Muscle of leg (tissue), 3 donors: ENCODE measurements at regions not wholly inside any gene's neighbourhood (a gene's known extent, or its start where the extent isn't known, plus 50 kb on each side); places are given as distances from the start of the nearest gene placed in this dataset.

Experiments
- DNase-seq: peaks from one replicate; pipeline ENCODE4 v3.0.0; 2013
- H3K27ac ChIP-seq: one replicate; pipeline ENCODE4 v1.5.1; 2013; ENCODE audit warnings: mild to moderate bottlenecking, low read length, control low read depth
- H3K27me3 ChIP-seq: one replicate; pipeline ENCODE4 v1.6.1; 2013; ENCODE audit warnings: low read length; ENCODE audit not compliant: control insufficient read depth, insufficient read depth
- H3K36me3 ChIP-seq: one replicate; pipeline ENCODE4 v1.6.1; 2013; ENCODE audit warnings: low read length; ENCODE audit not compliant: control insufficient read depth, insufficient read depth
- H3K4me1 ChIP-seq: one replicate; pipeline ENCODE4 v1.6.1; 2013; ENCODE audit warnings: low read length; ENCODE audit not compliant: control insufficient read depth, insufficient read depth
- H3K4me3 ChIP-seq: one replicate; pipeline ENCODE4 v1.5.1; 2013; ENCODE audit warnings: low read length, control low read depth
- H3K9me3 ChIP-seq: replicated peaks from 2 replicates; pipeline ENCODE4 v1.6.1; 2013; ENCODE audit warnings: low read depth, low read length; ENCODE audit not compliant: control insufficient read depth
- WGBS: methylation state at CpG from one replicate; pipeline ENCODE4 v1.1.5; 2013; ENCODE audit warnings: missing lambda C conversion rate; ENCODE audit not compliant: insufficient coverage; 5-methylcytosine and 5-hydroxymethylcytosine counted together

GRCh38 chr13:111555268-111555808 is 234.9 kb downstream of the TEX29 start:
- WGBS, result 68% methylated on average over 10 of the region's 10 CpGs
- Histone ChIP-seq H3K36me3 (no peaks in the 10 kb centered on the region), H3K27me3 (peaks cover 4% of the 10 kb centered on the region), H3K4me1 (peaks cover 4% of the 10 kb centered on the region), H3K27ac (no peak overlapping the region), H3K4me3 (no peak overlapping the region), H3K9me3 (no peaks in the 10 kb centered on the region)
- no peak for DNase-seq

- DNase-seq, result no peak
- Histone ChIP-seq H3K4me3 (no peak overlapping the region), H3K27me3 (peaks cover 5% of the 10 kb centered on the region), H3K4me1 (peaks cover 4% of the 10 kb centered on the region), H3K36me3 (no peaks in the 10 kb centered on the region), H3K27ac (no peak overlapping the region), H3K9me3 (no peaks in the 10 kb centered on the region)
- WGBS, result 93% methylated on average over 9 of the region's 9 CpGs
Measured at GRCh38 chr13:111555903-111556302, 235.5 kb downstream of the TEX29 start.

GRCh38 chr13:111556496-111556895 is 236.1 kb downstream of the TEX29 start:
- H3K4me3 ChIP-seq, result no peak overlapping the region
- peaks cover 3% of the 10 kb centered on the region for H3K27me3 ChIP-seq
- 93% methylated on average over 11 of the region's 13 CpGs for WGBS
- no peak overlapping the region for H3K27ac ChIP-seq
- H3K36me3 ChIP-seq, result no peaks in the 10 kb centered on the region
- H3K4me1 ChIP-seq, result peaks cover 6% of the 10 kb centered on the region
- DNase-seq, result no peak
- H3K9me3 ChIP-seq, result no peaks in the 10 kb centered on the region

GRCh38 chr13:111557921-111558699 is 237.7 kb downstream of the TEX29 start:
- Histone ChIP-seq H3K9me3 (no peaks in the 10 kb centered on the region), H3K27ac (no peak overlapping the region), H3K4me1 (peaks cover 14% of the 10 kb centered on the region), H3K36me3 (no peaks in the 10 kb centered on the region), H3K27me3 (peaks cover 2% of the 10 kb centered on the region), H3K4me3 (no peak overlapping the region)
- no peak for DNase-seq
- WGBS, result 79% methylated on average over 18 of the region's 19 CpGs

- H3K36me3 ChIP-seq, result no peaks in the 10 kb centered on the region
- no peak overlapping the region for H3K27ac ChIP-seq
- H3K27me3 ChIP-seq, result peaks cover 2% of the 10 kb centered on the region
- H3K4me1 ChIP-seq, result peaks cover 14% of the 10 kb centered on the region
- no peaks in the 10 kb centered on the region for H3K9me3 ChIP-seq
- DNase-seq, result no peak
- no peak overlapping the region for H3K4me3 ChIP-seq
- 81% methylated on average over 11 of the region's 16 CpGs for WGBS
Measured at GRCh38 chr13:111558700-111559088, 238.3 kb downstream of the TEX29 start.

- H3K4me3 ChIP-seq, result no peak overlapping the region
- H3K36me3 ChIP-seq, result no peaks in the 10 kb centered on the region
- peaks cover 2% of the 10 kb centered on the region for H3K27me3 ChIP-seq
- H3K4me1 ChIP-seq, result peaks cover 14% of the 10 kb centered on the region
- peak; percentile 39 for DNase-seq
- WGBS, result 48% methylated on average over 16 of the region's 26 CpGs
- no peaks in the 10 kb centered on the region for H3K9me3 ChIP-seq
- no peak overlapping the region for H3K27ac ChIP-seq
Measured at GRCh38 chr13:111559612-111560403, 239.4 kb downstream of the TEX29 start.

GRCh38 chr13:111561091-111561781 is 240.8 kb downstream of the TEX29 start:
- Histone ChIP-seq H3K4me3 (no peak overlapping the region), H3K27ac (no peak overlapping the region), H3K9me3 (no peaks in the 10 kb centered on the region), H3K4me1 (peaks cover 14% of the 10 kb centered on the region), H3K27me3 (peaks cover 2% of the 10 kb centered on the region), H3K36me3 (no peaks in the 10 kb centered on the region)
- DNase-seq, result no peak
- 76% methylated on average over 13 of the region's 16 CpGs for WGBS

GRCh38 chr13:111562716-111563115 is 242.3 kb downstream of the TEX29 start:
- Histone ChIP-seq H3K4me3 (no peak overlapping the region), H3K36me3 (no peaks in the 10 kb centered on the region), H3K4me1 (peaks cover 14% of the 10 kb centered on the region), H3K27ac (no peak overlapping the region), H3K9me3 (no peaks in the 10 kb centered on the region), H3K27me3 (peaks cover 2% of the 10 kb centered on the region)
- WGBS, result 31% methylated on average over 3 of the region's 4 CpGs
- peak; percentile 72 for DNase-seq

GRCh38 chr13:111564606-111565005 is 244.2 kb downstream of the TEX29 start:
- Histone ChIP-seq H3K4me3 (no peak overlapping the region), H3K27ac (no peak overlapping the region), H3K4me1 (peaks cover 14% of the 10 kb centered on the region), H3K27me3 (peaks cover 7% of the 10 kb centered on the region), H3K9me3 (peaks cover 6% of the 10 kb centered on the region), H3K36me3 (no peaks in the 10 kb centered on the region)
- no peak for DNase-seq
- 48% methylated on average over 7 of the region's 8 CpGs for WGBS

- no peak for DNase-seq
- no peak overlapping the region for H3K27ac ChIP-seq
- H3K36me3 ChIP-seq, result no peaks in the 10 kb centered on the region
- peaks cover 6% of the 10 kb centered on the region for H3K9me3 ChIP-seq
- 79% methylated on average over 6 of the region's 10 CpGs for WGBS
- no peak overlapping the region for H3K4me3 ChIP-seq
- H3K27me3 ChIP-seq, result peaks cover 7% of the 10 kb centered on the region
- H3K4me1 ChIP-seq, result peaks cover 11% of the 10 kb centered on the region
Measured at GRCh38 chr13:111565400-111565799, 245.0 kb downstream of the TEX29 start.
